ENCODE measurements at regions not wholly inside any gene's neighbourhood (a gene's known extent, or its start where the extent isn't known, plus 50 kb on each side); places are given as distances from the start of the nearest gene placed in this dataset.

- no peak for TF ChIP-seq CTCF (IDR thresholded peaks at IDR 0.05; ENCODE audit: unreplicated experiment)
- H3K4me1 Mint-ChIP-seq (ENCODE audit: low read depth) = peaks cover 22% of the 10 kb centered on the region
- H3K9me3 Mint-ChIP-seq (ENCODE audit: low read depth) = no peaks in the 10 kb centered on the region
- peaks cover 71% of the 10 kb centered on the region for H3K27me3 Mint-ChIP-seq
- no peak overlapping the region for H3K27ac Mint-ChIP-seq
- H3K4me3 Mint-ChIP-seq (ENCODE audit: low read depth) = no peak overlapping the region
- no peaks in the 10 kb centered on the region for H3K36me3 Mint-ChIP-seq (ENCODE audit: insufficient read depth)
- no peak for DNase-seq (ENCODE audit: low spot score, unreplicated experiment)
These were observed 670.5 kb upstream of the KLF4 start for GRCh38 chr9:108160039-108160438.

GRCh38 chr9:108158236-108158995 is 668.8 kb upstream of the KLF4 start:
- H3K36me3 Mint-ChIP-seq (ENCODE audit: insufficient read depth) = no peaks in the 10 kb centered on the region
- DNase-seq (ENCODE audit: low spot score, unreplicated experiment) = no peak
- H3K9me3 Mint-ChIP-seq (ENCODE audit: low read depth) = no peaks in the 10 kb centered on the region
- H3K4me3 Mint-ChIP-seq (ENCODE audit: low read depth) = no peak overlapping the region
- H3K27me3 Mint-ChIP-seq = peaks cover 74% of the 10 kb centered on the region
- no peak for TF ChIP-seq CTCF (IDR thresholded peaks at IDR 0.05; ENCODE audit: unreplicated experiment)
- H3K4me1 Mint-ChIP-seq (ENCODE audit: low read depth) = peaks cover 22% of the 10 kb centered on the region
- H3K27ac Mint-ChIP-seq = no peak overlapping the region

- H3K4me3 Mint-ChIP-seq (ENCODE audit: low read depth) = no peak overlapping the region
- H3K27me3 Mint-ChIP-seq = peaks cover 68% of the 10 kb centered on the region
- H3K27ac Mint-ChIP-seq = no peak overlapping the region
- H3K36me3 Mint-ChIP-seq (ENCODE audit: insufficient read depth) = no peaks in the 10 kb centered on the region
- no peak for TF ChIP-seq CTCF (IDR thresholded peaks at IDR 0.05; ENCODE audit: unreplicated experiment)
- no peaks in the 10 kb centered on the region for H3K9me3 Mint-ChIP-seq (ENCODE audit: low read depth)
- DNase-seq (ENCODE audit: low spot score, unreplicated experiment) = no peak
- peaks cover 17% of the 10 kb centered on the region for H3K4me1 Mint-ChIP-seq (ENCODE audit: low read depth)
These were observed 666.9 kb upstream of the KLF4 start for GRCh38 chr9:108156270-108156998.

- peaks cover 8% of the 10 kb centered on the region for H3K4me1 Mint-ChIP-seq (ENCODE audit: low read depth)
- no peak for TF ChIP-seq CTCF (IDR thresholded peaks at IDR 0.05; ENCODE audit: unreplicated experiment)
- no peaks in the 10 kb centered on the region for H3K9me3 Mint-ChIP-seq (ENCODE audit: low read depth)
- H3K4me3 Mint-ChIP-seq (ENCODE audit: low read depth) = no peak overlapping the region
- H3K27me3 Mint-ChIP-seq = peaks cover 70% of the 10 kb centered on the region
- H3K36me3 Mint-ChIP-seq (ENCODE audit: insufficient read depth) = no peaks in the 10 kb centered on the region
- no peak for DNase-seq (ENCODE audit: low spot score, unreplicated experiment)
- H3K27ac Mint-ChIP-seq = no peak overlapping the region
These were observed 663.8 kb upstream of the KLF4 start for GRCh38 chr9:108153416-108153815.

- Mint-ChIP-seq H3K4me3 (ENCODE audit: low read depth) (no peak overlapping the region), H3K36me3 (ENCODE audit: insufficient read depth) (no peaks in the 10 kb centered on the region), H3K27ac (no peak overlapping the region), H3K9me3 (ENCODE audit: low read depth) (no peaks in the 10 kb centered on the region), H3K27me3 (peaks cover 84% of the 10 kb centered on the region), H3K4me1 (ENCODE audit: low read depth) (no peaks in the 10 kb centered on the region)
- no peak for TF ChIP-seq CTCF (IDR thresholded peaks at IDR 0.05; ENCODE audit: unreplicated experiment)
- DNase-seq (ENCODE audit: low spot score, unreplicated experiment) = no peak
These were observed 661.4 kb upstream of the KLF4 start for GRCh38 chr9:108150736-108151586.
